ENCODE measurements at regions not wholly inside any gene's neighbourhood (a gene's known extent, or its start where the extent isn't known, plus 50 kb on each side); places are given as distances from the start of the nearest gene placed in this dataset.

DNA sequence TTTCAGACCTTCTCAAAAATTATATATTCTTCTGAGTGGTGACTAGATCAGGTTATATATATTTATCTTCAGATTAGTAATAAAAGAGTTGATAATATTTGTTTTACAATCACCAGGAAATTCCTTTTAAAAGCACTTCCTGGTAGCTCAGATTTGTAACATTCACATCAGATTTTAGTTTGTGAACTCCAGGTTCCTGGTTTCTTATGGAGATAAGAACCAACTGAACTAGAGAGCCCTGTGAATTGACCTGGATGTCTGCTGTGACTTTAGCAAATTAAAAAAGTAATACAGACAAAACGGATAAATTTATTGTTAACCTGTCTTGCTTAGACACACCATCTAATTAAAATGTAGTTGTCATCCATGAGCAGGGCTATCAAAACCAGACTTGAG is 868.7 kb downstream of the BCL11A start:
- Histone ChIP-seq H3K27ac (ENCODE audit: low read depth, low read length) (no peak overlapping the region), H3K4me3 (ENCODE audit: insufficient read depth, low read length, poor library complexity, severe bottlenecking) (no peak overlapping the region), H3K9me3 (ENCODE audit: insufficient read depth, low read length) (no peaks in the 10 kb centered on the region), H3K79me2 (ENCODE audit: insufficient read depth, low read length) (no peaks in the 10 kb centered on the region), H3K4me2 (ENCODE audit: low read depth, low read length, poor library complexity, severe bottlenecking) (no peak overlapping the region), H3K9ac (ENCODE audit: low read length) (no peak overlapping the region), H4K20me1 (ENCODE audit: low read depth, low read length) (no peaks in the 10 kb centered on the region), H3K36me3 (ENCODE audit: low read length) (no peaks in the 10 kb centered on the region), H3F3A (ENCODE audit: insufficient read depth) (no peaks in the 10 kb centered on the region), H2AFZ (ENCODE audit: low read depth, low read length, severe bottlenecking) (no peak overlapping the region), H3K27me3 (ENCODE audit: low read length) (peaks cover 6% of the 10 kb centered on the region; the same call in 1 of the 2 replicates), H3K9me2 (replicated peaks; ENCODE audit: insufficient read depth, low read length) (no peaks in the 10 kb centered on the region)
- TF ChIP-seq, protein P1, sequence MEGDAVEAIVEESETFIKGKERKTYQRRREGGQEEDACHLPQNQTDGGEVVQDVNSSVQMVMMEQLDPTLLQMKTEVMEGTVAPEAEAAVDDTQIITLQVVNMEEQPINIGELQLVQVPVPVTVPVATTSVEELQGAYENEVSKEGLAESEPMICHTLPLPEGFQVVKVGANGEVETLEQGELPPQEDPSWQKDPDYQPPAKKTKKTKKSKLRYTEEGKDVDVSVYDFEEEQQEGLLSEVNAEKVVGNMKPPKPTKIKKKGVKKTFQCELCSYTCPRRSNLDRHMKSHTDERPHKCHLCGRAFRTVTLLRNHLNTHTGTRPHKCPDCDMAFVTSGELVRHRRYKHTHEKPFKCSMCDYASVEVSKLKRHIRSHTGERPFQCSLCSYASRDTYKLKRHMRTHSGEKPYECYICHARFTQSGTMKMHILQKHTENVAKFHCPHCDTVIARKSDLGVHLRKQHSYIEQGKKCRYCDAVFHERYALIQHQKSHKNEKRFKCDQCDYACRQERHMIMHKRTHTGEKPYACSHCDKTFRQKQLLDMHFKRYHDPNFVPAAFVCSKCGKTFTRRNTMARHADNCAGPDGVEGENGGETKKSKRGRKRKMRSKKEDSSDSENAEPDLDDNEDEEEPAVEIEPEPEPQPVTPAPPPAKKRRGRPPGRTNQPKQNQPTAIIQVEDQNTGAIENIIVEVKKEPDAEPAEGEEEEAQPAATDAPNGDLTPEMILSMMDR (IDR thresholded peaks at IDR 0.05; ENCODE audit: insufficient read depth, low read length, poor library complexity, severe bottlenecking), result no peak
- TF ChIP-seq EZH2phosphoT487 (conservative IDR thresholded peaks at IDR 0.05; ENCODE audit: low read length), result no peak

DNA sequence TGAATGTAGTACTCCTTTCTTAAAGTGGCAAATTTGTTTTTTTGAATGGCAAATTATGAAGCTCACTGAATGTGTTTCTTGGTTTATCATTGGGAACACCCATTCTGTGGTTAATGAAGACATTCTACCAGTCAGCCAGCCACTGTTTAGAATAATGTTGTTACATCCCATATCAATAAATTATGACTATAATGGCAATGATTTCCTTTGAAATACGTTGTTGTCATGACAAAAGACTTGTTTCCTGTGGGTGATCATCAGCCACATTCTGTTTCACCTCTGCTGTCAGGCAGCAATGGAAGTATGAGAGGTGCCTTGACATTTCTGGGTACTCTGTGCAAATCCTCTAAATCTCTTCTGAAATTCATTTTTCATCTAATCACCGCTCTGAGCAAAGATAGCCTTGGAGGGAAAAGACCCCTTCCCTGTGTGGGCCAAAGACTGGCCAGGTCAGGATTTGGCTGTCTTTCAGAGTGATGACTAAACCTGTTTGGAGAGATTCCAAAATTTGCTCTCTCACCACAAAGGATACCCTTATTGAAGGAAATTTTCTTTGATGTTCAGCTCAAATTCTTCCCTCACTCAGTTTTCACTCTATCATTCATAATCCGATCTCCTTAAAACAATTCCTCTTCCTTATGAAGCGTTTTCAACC is 869.2 kb downstream of the BCL11A start:
- Histone ChIP-seq H3K9me3 (ENCODE audit: insufficient read depth, low read length) (no peaks in the 10 kb centered on the region), H3K27ac (ENCODE audit: low read depth, low read length) (no peak overlapping the region), H3K9me2 (replicated peaks; ENCODE audit: insufficient read depth, low read length) (no peaks in the 10 kb centered on the region), H3K27me3 (ENCODE audit: low read length) (peaks cover 6% of the 10 kb centered on the region; the same call in 1 of the 2 replicates), H3K79me2 (ENCODE audit: insufficient read depth, low read length) (no peaks in the 10 kb centered on the region), H3F3A (ENCODE audit: insufficient read depth) (no peaks in the 10 kb centered on the region), H4K20me1 (ENCODE audit: low read depth, low read length) (no peaks in the 10 kb centered on the region), H3K4me2 (ENCODE audit: low read depth, low read length, poor library complexity, severe bottlenecking) (no peak overlapping the region), H3K4me3 (ENCODE audit: insufficient read depth, low read length, poor library complexity, severe bottlenecking) (no peak overlapping the region), H3K36me3 (ENCODE audit: low read length) (no peaks in the 10 kb centered on the region), H3K9ac (ENCODE audit: low read length) (no peak overlapping the region), H2AFZ (ENCODE audit: low read depth, low read length, severe bottlenecking) (no peak overlapping the region)
- TF ChIP-seq, protein P1 (IDR thresholded peaks at IDR 0.05; ENCODE audit: insufficient read depth, low read length, poor library complexity, severe bottlenecking), result no peak
- TF ChIP-seq EZH2phosphoT487 (conservative IDR thresholded peaks at IDR 0.05; ENCODE audit: low read length), result no peak

DNA sequence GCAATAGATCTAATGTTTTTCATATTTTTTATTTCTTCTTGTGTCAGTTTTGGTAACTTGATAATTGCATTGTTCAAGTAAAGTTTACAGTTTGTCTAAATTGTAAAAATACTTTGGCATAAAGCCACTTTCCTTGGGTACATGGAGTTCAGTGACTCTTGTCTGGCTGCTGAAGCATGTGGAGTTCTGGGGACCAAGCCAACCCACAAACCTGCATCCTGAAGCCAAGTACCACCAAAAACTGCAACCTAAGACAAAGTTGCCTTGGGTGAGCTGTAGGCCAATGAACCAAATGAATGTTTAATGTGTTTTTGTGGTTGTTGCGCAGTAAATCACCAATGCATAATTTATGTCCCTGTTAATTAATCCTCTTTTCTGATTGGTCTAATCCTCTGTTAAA is 872.6 kb downstream of the BCL11A start:
- TF ChIP-seq, protein P1 (IDR thresholded peaks at IDR 0.05; ENCODE audit: insufficient read depth, low read length, poor library complexity, severe bottlenecking), result no peak
- Histone ChIP-seq H3K27me3 (ENCODE audit: low read length) (peaks cover 6% of the 10 kb centered on the region; the same call in 1 of the 2 replicates), H3K36me3 (ENCODE audit: low read length) (no peaks in the 10 kb centered on the region), H3F3A (ENCODE audit: insufficient read depth) (no peaks in the 10 kb centered on the region), H3K79me2 (ENCODE audit: insufficient read depth, low read length) (no peaks in the 10 kb centered on the region), H3K9me3 (ENCODE audit: insufficient read depth, low read length) (no peaks in the 10 kb centered on the region), H3K9ac (ENCODE audit: low read length) (no peak overlapping the region), H3K4me3 (ENCODE audit: insufficient read depth, low read length, poor library complexity, severe bottlenecking) (no peak overlapping the region), H2AFZ (ENCODE audit: low read depth, low read length, severe bottlenecking) (no peak overlapping the region), H3K4me2 (ENCODE audit: low read depth, low read length, poor library complexity, severe bottlenecking) (no peak overlapping the region), H3K27ac (ENCODE audit: low read depth, low read length) (no peak overlapping the region), H4K20me1 (ENCODE audit: low read depth, low read length) (no peaks in the 10 kb centered on the region), H3K9me2 (replicated peaks; ENCODE audit: insufficient read depth, low read length) (no peaks in the 10 kb centered on the region)
